Gastrocnemius medialis (tissue), 4 donors: ENCODE measurements at regions not wholly inside any gene's neighbourhood (a gene's known extent, or its start where the extent isn't known, plus 50 kb on each side); places are given as distances from the start of the nearest gene placed in this dataset.

Experiments
- ATAC-seq, 2 donors: fragments of 150-250 bp; one replicate each; pipeline ENCODE4 v1.9.1; 2016
- DNase-seq, 2 donors: peaks; one replicate each; pipeline ENCODE4 v3.0.0-alpha.2; 2019
- H3K27ac ChIP-seq, 4 donors: fragments of 200-600 bp; sonication (generic); 1 replicate in 1 of 4; 2 replicates in 3 of 4; pipeline ENCODE4 v1.5.1; 2016 to 2018; ENCODE audit warnings: mild to moderate bottlenecking in 2 of 4, moderate library complexity in 1 of 4
- H3K27me3 ChIP-seq, 3 donors: fragments of 200-600 bp; sonication (generic) in 2 of 3; 1 replicate in 1 of 3; 2 replicates in 2 of 3; pipeline versions ENCODE4 v1.5.1 to v1.6.0; 2016 to 2019; ENCODE audit warnings: mild to moderate bottlenecking in 1 of 3, moderate library complexity in 1 of 3
- H3K36me3 ChIP-seq, 2 donors: fragments of 200-600 bp; sonication (generic) in 1 of 2; one replicate each; pipeline ENCODE4 v1.5.1; 2017 to 2018
- H3K4me1 ChIP-seq, 2 donors: fragments of 200-600 bp; sonication (generic) in 1 of 2; one replicate each; pipeline ENCODE4 v1.5.1; 2016 to 2017; ENCODE audit warnings: mild to moderate bottlenecking in 2 of 2
- H3K4me3 ChIP-seq, 4 donors: fragments of 200-600 bp; sonication (generic) in 3 of 4; 1 replicate in 1 of 4; 2 replicates in 3 of 4; pipeline ENCODE4 v1.5.1; 2016 to 2019; ENCODE audit warnings: mild to moderate bottlenecking in 2 of 4
- H3K9me3 ChIP-seq, 3 donors: fragments of 200-600 bp; sonication (generic) in 2 of 3; 1 replicate in 1 of 3; 2 replicates in 2 of 3; pipeline ENCODE4 v1.5.1; 2016 to 2019
- POLR2A ChIP-seq, 2 donors: fragments of 450-650 bp; IDR thresholded peaks; one replicate each; pipeline ENCODE4 v1.6.1; 2017; ENCODE audit warnings: antibody characterized with exemption in 2 of 2, mild to moderate bottlenecking in 2 of 2, moderate library complexity in 2 of 2
- in situ Hi-C, 4 donors: fragments of 200-750 bp; cut with MboI; loops; one replicate each; pipeline versions ENCODE4 v1.15.0 to v1.8.0; 2017; ENCODE audit warnings: low sequenced_read_pairs in 4 of 4
- intact Hi-C: fragments of 100-400 bp; cut with DNase I; formaldehyde crosslinking; loops from one replicate; pipeline ENCODE4 v1.15.1; 2023; ENCODE audit warnings: low total_unique reads
- TF ChIP-seq, protein P1 (sequence below), 5 experiments: fragments of 450-650 bp in 3 of 5; fragments of 200-600 bp in 2 of 5; sonication (generic) in 2 of 5; IDR thresholded peaks in 4 of 5; conservative IDR thresholded peaks in 1 of 5; 1 replicate in 4 of 5; 2 replicates in 1 of 5; pipeline ENCODE4 v1.5.1; 2016 to 2019; ENCODE audit warnings: antibody characterized with exemption in 5 of 5, mild to moderate bottlenecking in 3 of 5, moderate library complexity in 3 of 5

DNA sequence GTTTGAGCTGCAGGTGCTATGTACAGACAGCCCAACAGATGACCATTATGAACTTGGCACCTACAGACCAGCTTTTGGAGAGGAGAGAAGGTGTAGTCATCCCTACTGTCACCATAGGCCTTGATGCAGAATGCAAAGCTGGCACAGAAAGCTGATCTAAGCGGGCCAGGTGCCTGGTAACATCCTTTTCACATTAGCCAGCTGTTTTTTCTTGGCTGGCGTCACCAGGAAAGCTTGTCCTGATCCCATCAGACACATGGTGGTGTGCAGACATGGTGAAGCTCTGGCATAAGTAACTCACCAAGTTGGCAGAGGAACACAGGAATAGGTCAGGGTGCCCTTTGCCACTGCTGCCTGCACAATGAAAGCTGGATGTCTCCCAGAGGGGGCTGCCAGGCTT lies 97.2 kb upstream of the MB21D2 start:
- TF ChIP-seq, protein P1, sequence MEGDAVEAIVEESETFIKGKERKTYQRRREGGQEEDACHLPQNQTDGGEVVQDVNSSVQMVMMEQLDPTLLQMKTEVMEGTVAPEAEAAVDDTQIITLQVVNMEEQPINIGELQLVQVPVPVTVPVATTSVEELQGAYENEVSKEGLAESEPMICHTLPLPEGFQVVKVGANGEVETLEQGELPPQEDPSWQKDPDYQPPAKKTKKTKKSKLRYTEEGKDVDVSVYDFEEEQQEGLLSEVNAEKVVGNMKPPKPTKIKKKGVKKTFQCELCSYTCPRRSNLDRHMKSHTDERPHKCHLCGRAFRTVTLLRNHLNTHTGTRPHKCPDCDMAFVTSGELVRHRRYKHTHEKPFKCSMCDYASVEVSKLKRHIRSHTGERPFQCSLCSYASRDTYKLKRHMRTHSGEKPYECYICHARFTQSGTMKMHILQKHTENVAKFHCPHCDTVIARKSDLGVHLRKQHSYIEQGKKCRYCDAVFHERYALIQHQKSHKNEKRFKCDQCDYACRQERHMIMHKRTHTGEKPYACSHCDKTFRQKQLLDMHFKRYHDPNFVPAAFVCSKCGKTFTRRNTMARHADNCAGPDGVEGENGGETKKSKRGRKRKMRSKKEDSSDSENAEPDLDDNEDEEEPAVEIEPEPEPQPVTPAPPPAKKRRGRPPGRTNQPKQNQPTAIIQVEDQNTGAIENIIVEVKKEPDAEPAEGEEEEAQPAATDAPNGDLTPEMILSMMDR (IDR thresholded peaks at IDR 0.05 in 4 of 5, conservative IDR thresholded peaks at IDR 0.05 in 1 of 5): no peak
- TF ChIP-seq POLR2A (IDR thresholded peaks at IDR 0.05): no peak
- no peak for DNase-seq
- no peak overlapping the region for H3K27ac ChIP-seq
- no peaks in the 10 kb centered on the region for H3K36me3 ChIP-seq
- no peak for ATAC-seq
- in situ Hi-C loops: no loop called here
- no peaks in the 10 kb centered on the region for H3K27me3 ChIP-seq
- intact Hi-C loops: no loop called here
- no peaks in the 10 kb centered on the region for H3K4me1 ChIP-seq
- H3K4me3 ChIP-seq: no peak overlapping the region
- no peaks in the 10 kb centered on the region for H3K9me3 ChIP-seq

DNA sequence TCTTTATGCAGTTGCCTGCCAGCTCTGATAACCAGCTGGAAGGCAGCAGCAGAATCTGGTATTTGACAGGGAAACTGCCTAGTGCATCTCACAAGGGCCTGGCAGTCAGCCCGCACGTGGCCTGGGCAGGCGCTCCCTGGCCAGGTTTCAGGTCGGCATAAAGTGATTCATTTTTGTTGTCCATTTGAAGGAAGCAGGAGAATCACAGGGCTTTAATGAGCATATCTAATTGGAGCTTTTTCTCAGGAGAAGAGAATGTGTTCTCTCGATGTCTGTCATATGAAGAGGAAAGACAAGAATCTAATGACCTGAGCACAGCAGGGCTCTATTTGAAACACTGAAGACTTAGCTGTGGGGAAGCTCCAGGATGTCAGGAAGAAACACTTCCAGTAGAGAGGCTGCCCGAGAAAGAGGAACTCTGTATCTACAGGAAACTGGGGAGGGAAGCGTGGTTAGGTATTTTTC lies 98.8 kb upstream of the MB21D2 start:
- intact Hi-C loops: no loop called here

GRCh38 chr3:193021506-193022010 lies 103.9 kb upstream of the MB21D2 start:
- intact Hi-C loops: no loop called here
- TF ChIP-seq, protein P1 (IDR thresholded peaks at IDR 0.05 in 4 of 5, conservative IDR thresholded peaks at IDR 0.05 in 1 of 5): no peak
- TF ChIP-seq POLR2A (IDR thresholded peaks at IDR 0.05): no peak
- no peaks in the 10 kb centered on the region for H3K4me1 ChIP-seq
- H3K9me3 ChIP-seq: no peaks in the 10 kb centered on the region
- H3K27me3 ChIP-seq: no peaks in the 10 kb centered on the region
- DNase-seq (no peak), ATAC-seq (no peak)
- no peak overlapping the region for H3K4me3 ChIP-seq
- no peaks in the 10 kb centered on the region for H3K36me3 ChIP-seq
- in situ Hi-C loops: no loop called here
- H3K27ac ChIP-seq: no peak overlapping the region

More for the DNA sequence above, 98.8 kb upstream of the MB21D2 start:
- in situ Hi-C loops: no loop called here
- H3K4me1 ChIP-seq: no peaks in the 10 kb centered on the region
- no peaks in the 10 kb centered on the region for H3K36me3 ChIP-seq
- TF ChIP-seq, protein P1 (IDR thresholded peaks at IDR 0.05 in 4 of 5, conservative IDR thresholded peaks at IDR 0.05 in 1 of 5): no peak
- TF ChIP-seq POLR2A (IDR thresholded peaks at IDR 0.05): no peak
- H3K9me3 ChIP-seq: no peaks in the 10 kb centered on the region
- H3K27ac ChIP-seq: no peak overlapping the region
- no peaks in the 10 kb centered on the region for H3K27me3 ChIP-seq
- DNase-seq (no peak), ATAC-seq (no peak)
- no peak overlapping the region for H3K4me3 ChIP-seq

DNA sequence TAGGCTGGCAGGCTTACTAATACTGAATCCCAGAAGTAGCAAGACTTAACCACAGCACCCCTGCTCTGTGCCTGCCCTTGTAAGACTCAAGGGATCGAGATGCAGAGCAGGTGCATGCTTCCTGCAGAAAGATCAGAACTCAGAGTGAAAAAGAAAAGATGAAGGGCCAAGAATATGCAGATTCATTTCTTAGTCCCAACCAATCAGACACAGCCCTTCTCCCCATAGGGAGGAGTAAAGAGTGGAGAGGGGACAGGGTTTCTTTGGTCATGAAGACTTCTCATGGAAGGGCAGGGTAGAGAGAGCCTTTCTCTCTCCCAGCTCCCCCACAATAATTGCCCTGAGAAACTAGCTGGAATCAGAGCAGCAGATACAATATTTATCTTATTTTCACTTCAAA lies 105.6 kb upstream of the MB21D2 start:
- no peak for DNase-seq
- ATAC-seq: no peak
- in situ Hi-C loops (no loop called here), intact Hi-C loops (no loop called here)
- no peak for TF ChIP-seq POLR2A (IDR thresholded peaks at IDR 0.05)
- TF ChIP-seq, protein P1 (IDR thresholded peaks at IDR 0.05 in 4 of 5, conservative IDR thresholded peaks at IDR 0.05 in 1 of 5): no peak
- Histone ChIP-seq H3K4me3 (no peak overlapping the region), H3K36me3 (no peaks in the 10 kb centered on the region), H3K27ac (no peak overlapping the region), H3K27me3 (no peaks in the 10 kb centered on the region), H3K9me3 (no peaks in the 10 kb centered on the region), H3K4me1 (no peaks in the 10 kb centered on the region)

GRCh38 chr3:193028258-193028657 lies 110.6 kb upstream of the MB21D2 start:
- H3K9me3 ChIP-seq: no peaks in the 10 kb centered on the region
- ATAC-seq (no peak), DNase-seq (no peak)
- H3K36me3 ChIP-seq: no peaks in the 10 kb centered on the region
- no peaks in the 10 kb centered on the region for H3K4me1 ChIP-seq
- in situ Hi-C loops (loop anchor here in 2 of 4 donors (25.0 kb wide), 1 partner anchor 534 kb away; the partner anchor contains the start of gene ATP13A4 (in 2 of the 2)), intact Hi-C loops (no loop called here)
- H3K27ac ChIP-seq: no peak overlapping the region
- H3K27me3 ChIP-seq: no peaks in the 10 kb centered on the region
- no peak overlapping the region for H3K4me3 ChIP-seq
- no peak for TF ChIP-seq POLR2A (IDR thresholded peaks at IDR 0.05)
- TF ChIP-seq, protein P1 (IDR thresholded peaks at IDR 0.05 in 4 of 5, conservative IDR thresholded peaks at IDR 0.05 in 1 of 5): no peak
